Erythroblast (primary cell): ENCODE measurements at regions not wholly inside any gene's neighbourhood (a gene's known extent, or its start where the extent isn't known, plus 50 kb on each side); places are given as distances from the start of the nearest gene placed in this dataset.

Source experiments
- GATA1 ChIP-seq: IDR thresholded peaks from 2 replicates; pipeline ENCODE4 v1.6.1; 2011; ENCODE audit warnings: low read depth, mild to moderate bottlenecking, control low read depth, low read length, moderate library complexity
- POLR2A ChIP-seq: IDR thresholded peaks from 2 replicates; pipeline ENCODE4 v1.6.1; 2011; ENCODE audit warnings: mild to moderate bottlenecking, low read length

- TF ChIP-seq POLR2A (no peak), GATA1 (no peak)
Measured at GRCh38 chr1:177891809-177892208, 78.0 kb downstream of the SEC16B start.
